GM12872 (cell line): ENCODE measurements at regions not wholly inside any gene's neighbourhood (a gene's known extent, or its start where the extent isn't known, plus 50 kb on each side); places are given as distances from the start of the nearest gene placed in this dataset.

Source experiments
- CTCF ChIP-seq: IDR thresholded peaks from 3 replicates; pipeline ENCODE4 v1.5.1; 2011; ENCODE audit warnings: low read depth, mild to moderate bottlenecking, low read length, moderate library complexity; ENCODE audit not compliant: insufficient read depth

- TF ChIP-seq CTCF: no peak
Observed at GRCh38 chr4:44017422-44017739, 431.2 kb downstream of the KCTD8 start.

GRCh38 chr4:44019721-44020120 lies 428.9 kb downstream of the KCTD8 start:
- no peak for TF ChIP-seq CTCF

GRCh38 chr4:44025376-44026020 lies 423.1 kb downstream of the KCTD8 start:
- TF ChIP-seq CTCF: no peak

- TF ChIP-seq CTCF: no peak
Observed at GRCh38 chr4:44038811-44039210, 409.8 kb downstream of the KCTD8 start.

GRCh38 chr4:44046491-44046890 lies 402.1 kb downstream of the KCTD8 start:
- no peak for TF ChIP-seq CTCF

GRCh38 chr4:44056721-44057151 lies 391.9 kb downstream of the KCTD8 start:
- TF ChIP-seq CTCF: no peak

- TF ChIP-seq CTCF: no peak
Observed at GRCh38 chr4:44070843-44071242, 377.8 kb downstream of the KCTD8 start.
